HEK293 (cell line): ENCODE measurements at regions not wholly inside any gene's neighbourhood (a gene's known extent, or its start where the extent isn't known, plus 50 kb on each side); places are given as distances from the start of the nearest gene placed in this dataset.

Source experiments
- CTCF ChIA-PET: fragments of 350-600 bp; formaldehyde crosslinking; extraction: SDS; loops from one replicate; lab custom pipeline; 2021; ENCODE audit warnings: antibody characterized with exemption; lab: Yijun Ruan, JAX
- POLR2A ChIA-PET: fragments of 300-600 bp; formaldehyde crosslinking; extraction: SDS; loops from one replicate; lab custom pipeline; 2020; ENCODE audit warnings: antibody characterized with exemption, inconsistent platforms; lab: Yijun Ruan, JAX
- H3K27ac ChIP-seq: fragments of 200-500 bp; sonication (Bioruptor generic); 2 replicates; pipeline ENCODE4 v1.5.1; 2014; ENCODE audit warnings: low read depth, low read length, control low read depth, inconsistent platforms; ENCODE audit errors: extremely low read depth
- H3K36me3 ChIP-seq, 2 experiments: fragments of 200-500 bp in 1 of 2; sonication (Bioruptor generic) in 1 of 2; 1 replicate in 1 of 2; 2 replicates in 1 of 2; pipeline ENCODE4 v1.5.1; 2014 to 2017; ENCODE audit warnings: inconsistent platforms in 2 of 2, low read length in 2 of 2; ENCODE audit not compliant: control insufficient read depth in 2 of 2, insufficient read depth in 1 of 2
- H3K4me1 ChIP-seq: fragments of 200-500 bp; sonication (Bioruptor generic); 2 replicates; pipeline ENCODE4 v1.5.1; 2014; ENCODE audit warnings: mild to moderate bottlenecking, low read length, inconsistent platforms; ENCODE audit not compliant: control insufficient read depth, insufficient read depth
- H3K4me3 ChIP-seq: 2 replicates; pipeline ENCODE4 v1.5.1; 2011; ENCODE audit warnings: low read depth, mild to moderate bottlenecking, control low read depth, low read length, moderate library complexity
- H3K9me3 ChIP-seq: fragments of 200-500 bp; sonication (Bioruptor generic); 2 replicates; pipeline ENCODE4 v1.5.1; 2014; ENCODE audit warnings: low read depth, low read length, inconsistent platforms; ENCODE audit not compliant: control insufficient read depth, insufficient read depth
- MYNN ChIP-seq: fragments of 450-650 bp; formaldehyde crosslinking; IDR thresholded peaks from 2 replicates; pipeline ENCODE4 v1.5.1; 2016; ENCODE audit warnings: missing biosample characterization, missing genetic modification characterization, borderline replicate concordance
- OVOL3 ChIP-seq: fragments of 450-650 bp; formaldehyde crosslinking; IDR thresholded peaks from 2 replicates; pipeline ENCODE4 v1.5.1; 2016; ENCODE audit warnings: missing biosample characterization, missing genetic modification characterization
- PATZ1 ChIP-seq: fragments of 450-650 bp; formaldehyde crosslinking; IDR thresholded peaks from 2 replicates; pipeline ENCODE4 v1.5.1; 2016; ENCODE audit warnings: missing biosample characterization, missing genetic modification characterization
- PRDM4 ChIP-seq: fragments of 450-650 bp; formaldehyde crosslinking; IDR thresholded peaks from 2 replicates; pipeline ENCODE4 v1.5.1; 2017; ENCODE audit warnings: missing biosample characterization, missing genetic modification characterization
- RBAK ChIP-seq: fragments of 450-650 bp; formaldehyde crosslinking; IDR thresholded peaks from 2 replicates; pipeline ENCODE4 v1.5.1; 2016; ENCODE audit warnings: missing biosample characterization, missing genetic modification characterization
- TRIM28 ChIP-seq: IDR thresholded peaks from 2 replicates; pipeline ENCODE4 v1.6.1; 2011; ENCODE audit warnings: low read length, control low read depth, borderline replicate concordance
- TSHZ1 ChIP-seq: fragments of 450-650 bp; formaldehyde crosslinking; IDR thresholded peaks from 2 replicates; pipeline ENCODE4 v1.5.1; 2016; ENCODE audit warnings: missing biosample characterization, missing genetic modification characterization, borderline replicate concordance
- ZNF280C ChIP-seq: fragments of 450-650 bp; formaldehyde crosslinking; IDR thresholded peaks from 2 replicates; pipeline ENCODE4 v1.5.1; 2016; ENCODE audit warnings: missing biosample characterization, missing genetic modification characterization
- ZNF398 ChIP-seq: fragments of 450-650 bp; formaldehyde crosslinking; IDR thresholded peaks from 2 replicates; pipeline ENCODE4 v1.5.1; 2017; ENCODE audit warnings: missing biosample characterization, missing genetic modification characterization
- ZNF449 ChIP-seq: fragments of 450-650 bp; formaldehyde crosslinking; IDR thresholded peaks from 2 replicates; pipeline ENCODE4 v1.5.1; 2017; ENCODE audit warnings: missing biosample characterization, mild to moderate bottlenecking, missing genetic modification characterization, moderate library complexity
- ZNF530 ChIP-seq: fragments of 450-650 bp; formaldehyde crosslinking; IDR thresholded peaks from 2 replicates; pipeline ENCODE4 v1.5.1; 2016; ENCODE audit warnings: low read depth, missing biosample characterization, missing genetic modification characterization
- ZNF560 ChIP-seq: fragments of 450-650 bp; formaldehyde crosslinking; IDR thresholded peaks from 2 replicates; pipeline ENCODE4 v1.5.1; 2017; ENCODE audit warnings: missing biosample characterization, missing genetic modification characterization, borderline replicate concordance
- ZNF580 ChIP-seq: fragments of 450-650 bp; formaldehyde crosslinking; IDR thresholded peaks from 2 replicates; pipeline ENCODE4 v1.5.1; 2016; ENCODE audit warnings: missing biosample characterization, missing genetic modification characterization
- ZNF621 ChIP-seq: fragments of 450-650 bp; formaldehyde crosslinking; IDR thresholded peaks from 2 replicates; pipeline ENCODE4 v1.5.1; 2017; ENCODE audit warnings: missing biosample characterization, missing genetic modification characterization
- ZNF660 ChIP-seq: fragments of 450-650 bp; IDR thresholded peaks from 2 replicates; pipeline ENCODE4 v1.5.1; 2018; ENCODE audit warnings: missing biosample characterization, mild to moderate bottlenecking, missing genetic modification characterization
- ZNF692 ChIP-seq: fragments of 450-650 bp; formaldehyde crosslinking; IDR thresholded peaks from 2 replicates; pipeline ENCODE4 v1.5.1; 2016; ENCODE audit warnings: missing biosample characterization, missing genetic modification characterization
- ZNF747 ChIP-seq: fragments of 450-650 bp; formaldehyde crosslinking; IDR thresholded peaks from 2 replicates; pipeline ENCODE4 v1.5.1; 2016; ENCODE audit warnings: missing biosample characterization, missing genetic modification characterization
- ZSCAN16 ChIP-seq: fragments of 450-650 bp; formaldehyde crosslinking; IDR thresholded peaks from 2 replicates; pipeline ENCODE4 v1.5.1; 2016; ENCODE audit warnings: missing biosample characterization, missing genetic modification characterization

- CTCF ChIA-PET, result no interaction called here
- TF ChIP-seq ZNF560 (no peak), ZNF660 (tag by site-specific recombination) (no peak), ZNF530 (no peak), ZSCAN16 (no peak), PRDM4 (tag by site-specific recombination) (no peak), ZNF580 (tag by site-specific recombination) (no peak), ZNF398 (tag by site-specific recombination) (no peak), ZNF747 (no peak), MYNN (tag by site-specific recombination) (no peak), ZNF449 (tag by site-specific recombination) (no peak)
- TF ChIP-seq, all 188 proteins: peak for 0
- H3K9me3 ChIP-seq, result no peaks in the 10 kb centered on the region
Observed at GRCh38 chr4:20122198-20122988, 129.3 kb upstream of the SLIT2 start.

GRCh38 chr4:20119141-20119540 is 132.6 kb upstream of the SLIT2 start:
- POLR2A ChIA-PET, result no interaction called here
- no peaks in the 10 kb centered on the region for H3K4me1 ChIP-seq
- CTCF ChIA-PET, result no interaction called here
- no peaks in the 10 kb centered on the region for H3K9me3 ChIP-seq
- H3K36me3 ChIP-seq, result no peaks in the 10 kb centered on the region
- no peak overlapping the region for H3K27ac ChIP-seq
- no peak overlapping the region for H3K4me3 ChIP-seq
- TF ChIP-seq TSHZ1 (tag by site-specific recombination) (no peak), ZNF280C (tag by site-specific recombination) (no peak), ZNF621 (tag by site-specific recombination) (no peak), ZNF692 (no peak), PATZ1 (no peak), RBAK (tag by site-specific recombination) (no peak), TRIM28 (no peak), OVOL3 (tag by site-specific recombination) (no peak)

More at GRCh38 chr4:20122198-20122988, 129.3 kb upstream of the SLIT2 start:
- Histone ChIP-seq H3K27ac (no peak overlapping the region), H3K4me1 (no peaks in the 10 kb centered on the region), H3K4me3 (no peak overlapping the region), H3K36me3 (no peaks in the 10 kb centered on the region)
- POLR2A ChIA-PET, result no interaction called here
